GM12873 (cell line): ENCODE measurements at regions not wholly inside any gene's neighbourhood (a gene's known extent, or its start where the extent isn't known, plus 50 kb on each side); places are given as distances from the start of the nearest gene placed in this dataset.

Experiments
- TF ChIP-seq, protein P1 (sequence below): IDR thresholded peaks from 2 replicates; pipeline ENCODE4 v1.5.1; 2012; ENCODE audit warnings: low read depth, mild to moderate bottlenecking, moderate library complexity, low read length, control low read depth; ENCODE audit not compliant: insufficient read depth; ENCODE audit errors: missing control alignments

DNA sequence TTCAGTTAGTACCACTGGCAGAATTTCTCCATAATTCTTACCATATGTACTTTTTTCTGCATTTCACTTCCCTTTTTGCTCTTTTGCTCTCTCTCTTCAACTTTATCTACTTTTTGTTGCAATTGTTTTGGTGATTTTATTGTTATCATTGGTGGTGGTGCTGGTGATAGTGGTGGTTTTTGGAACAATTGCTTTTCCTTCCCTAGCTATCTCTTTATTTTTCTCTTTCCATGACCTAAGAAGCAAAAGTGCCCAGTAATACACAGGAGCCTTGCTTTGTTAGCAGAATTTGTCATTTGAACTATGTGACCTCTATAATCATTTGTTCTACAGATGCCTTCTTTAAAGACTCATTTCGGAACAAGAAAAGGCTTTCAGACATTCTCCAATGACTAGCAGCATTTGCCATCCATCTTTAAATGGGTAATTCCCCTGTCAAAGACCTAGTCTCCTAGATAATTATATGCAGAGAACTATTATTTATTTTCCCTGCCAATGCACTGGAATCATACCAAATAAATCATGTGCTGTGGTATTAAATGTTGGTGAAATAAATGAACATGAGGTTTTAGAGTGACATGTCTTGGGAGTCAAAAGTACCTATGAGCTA is 154.5 kb downstream of the GASK1B start:
- TF ChIP-seq, protein P1, sequence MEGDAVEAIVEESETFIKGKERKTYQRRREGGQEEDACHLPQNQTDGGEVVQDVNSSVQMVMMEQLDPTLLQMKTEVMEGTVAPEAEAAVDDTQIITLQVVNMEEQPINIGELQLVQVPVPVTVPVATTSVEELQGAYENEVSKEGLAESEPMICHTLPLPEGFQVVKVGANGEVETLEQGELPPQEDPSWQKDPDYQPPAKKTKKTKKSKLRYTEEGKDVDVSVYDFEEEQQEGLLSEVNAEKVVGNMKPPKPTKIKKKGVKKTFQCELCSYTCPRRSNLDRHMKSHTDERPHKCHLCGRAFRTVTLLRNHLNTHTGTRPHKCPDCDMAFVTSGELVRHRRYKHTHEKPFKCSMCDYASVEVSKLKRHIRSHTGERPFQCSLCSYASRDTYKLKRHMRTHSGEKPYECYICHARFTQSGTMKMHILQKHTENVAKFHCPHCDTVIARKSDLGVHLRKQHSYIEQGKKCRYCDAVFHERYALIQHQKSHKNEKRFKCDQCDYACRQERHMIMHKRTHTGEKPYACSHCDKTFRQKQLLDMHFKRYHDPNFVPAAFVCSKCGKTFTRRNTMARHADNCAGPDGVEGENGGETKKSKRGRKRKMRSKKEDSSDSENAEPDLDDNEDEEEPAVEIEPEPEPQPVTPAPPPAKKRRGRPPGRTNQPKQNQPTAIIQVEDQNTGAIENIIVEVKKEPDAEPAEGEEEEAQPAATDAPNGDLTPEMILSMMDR: no peak

DNA sequence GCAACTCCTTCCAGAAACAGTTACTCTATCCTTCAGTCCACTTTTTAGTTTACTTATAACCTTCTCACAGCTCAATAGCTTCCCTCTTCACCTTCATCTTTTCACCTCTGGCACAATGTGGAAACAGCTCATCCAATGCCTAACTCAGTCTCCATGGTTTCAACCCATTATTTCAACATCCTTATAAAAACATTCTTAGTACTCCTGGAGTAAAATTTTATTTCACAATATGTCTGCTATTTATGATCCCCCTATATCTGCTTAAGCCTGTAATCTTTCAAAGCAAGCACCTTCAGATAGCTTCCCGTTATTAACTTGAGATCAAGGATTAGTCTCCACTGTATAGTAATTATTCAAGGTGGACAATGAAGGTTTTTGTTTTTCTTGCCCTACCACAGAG is 156.3 kb downstream of the GASK1B start:
- TF ChIP-seq, protein P1: no peak

DNA sequence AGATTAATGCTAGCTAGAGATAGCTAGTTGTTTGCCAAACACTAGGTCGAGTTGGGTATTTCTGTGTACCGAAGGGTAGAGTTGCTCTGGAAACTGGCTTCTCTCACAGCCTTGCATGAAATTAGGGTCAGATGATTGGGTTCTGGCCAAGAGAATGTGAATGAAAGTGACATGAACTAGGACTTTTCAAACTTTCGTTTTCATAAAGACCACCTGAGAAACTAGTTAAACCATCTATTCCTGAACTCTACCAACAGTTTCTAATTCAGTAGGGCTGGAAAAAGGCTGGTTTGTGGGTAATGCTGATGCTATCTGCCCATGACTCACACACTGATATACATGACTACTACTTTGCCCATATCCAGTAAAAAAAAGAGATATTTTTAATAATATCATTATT is 157.6 kb downstream of the GASK1B start:
- TF ChIP-seq, protein P1: no peak

DNA sequence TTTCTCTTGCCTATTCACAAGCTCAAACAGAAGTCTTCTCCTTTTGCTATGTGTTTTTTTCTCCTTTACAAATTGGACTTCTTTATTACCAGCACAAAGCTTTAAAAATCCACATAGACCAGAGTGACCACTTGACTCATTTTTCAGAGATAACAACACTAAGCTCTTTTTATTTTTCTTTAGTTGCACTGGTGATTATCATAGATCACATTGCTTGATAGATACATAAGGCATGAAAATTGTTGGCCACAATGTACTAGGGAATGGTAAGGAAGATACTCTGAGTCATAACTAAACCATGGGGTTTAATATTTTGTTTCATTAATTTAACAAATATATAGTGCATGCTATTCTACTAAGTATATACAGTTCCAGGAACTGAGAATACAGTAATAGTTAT is 159.0 kb downstream of the GASK1B start:
- TF ChIP-seq, protein P1: no peak

DNA sequence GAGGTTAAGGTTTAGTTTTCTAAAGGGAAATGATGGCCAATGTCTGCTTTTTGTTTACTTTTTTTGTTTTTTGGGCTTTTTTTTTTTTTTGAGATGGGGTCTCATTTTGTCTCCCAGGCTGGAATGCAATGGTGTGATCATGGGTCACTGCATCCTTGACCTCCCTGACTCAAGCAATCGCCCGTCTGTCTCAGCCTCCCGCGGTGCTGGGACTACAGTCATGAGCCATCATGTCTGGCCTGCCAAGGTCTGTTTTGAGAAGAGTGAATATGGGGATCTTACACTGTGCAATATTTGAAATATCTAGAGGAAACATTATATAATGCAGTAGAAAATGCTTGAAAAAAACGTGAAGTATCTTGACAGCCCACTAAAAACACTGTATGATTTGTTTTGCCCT is 162.5 kb downstream of the GASK1B start:
- TF ChIP-seq, protein P1: no peak

DNA sequence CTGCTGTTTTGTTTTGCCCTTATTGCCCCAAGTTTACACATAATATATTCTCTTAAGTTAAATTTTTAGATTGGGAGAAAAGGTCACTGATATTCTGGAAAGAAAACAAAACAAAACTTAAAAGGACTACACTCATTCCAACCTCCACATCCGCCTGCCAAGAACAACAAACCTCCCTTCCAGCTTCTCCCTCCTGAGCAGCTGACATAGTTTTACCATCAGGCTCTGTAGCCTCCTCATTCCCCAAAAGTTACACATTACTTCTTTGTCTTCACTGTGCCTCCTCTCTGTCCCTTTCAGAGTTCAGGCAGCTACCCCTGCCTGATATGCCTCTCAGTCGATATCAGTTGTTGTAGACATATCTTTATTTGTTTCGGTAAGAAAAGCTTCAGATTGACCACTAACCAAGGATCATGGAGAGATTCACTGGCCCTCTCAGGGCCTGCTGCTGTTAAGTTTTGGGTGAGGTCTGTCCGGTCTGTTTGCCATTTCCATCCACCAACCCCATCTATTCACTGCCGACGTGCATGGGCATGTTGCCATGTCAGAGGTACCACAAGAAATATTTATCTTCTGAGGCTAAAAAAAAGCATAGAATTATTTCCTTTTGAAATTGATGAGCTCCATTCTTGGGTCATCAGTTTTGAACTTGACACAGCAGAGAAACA is 164.1 kb downstream of the GASK1B start:
- TF ChIP-seq, protein P1: no peak

DNA sequence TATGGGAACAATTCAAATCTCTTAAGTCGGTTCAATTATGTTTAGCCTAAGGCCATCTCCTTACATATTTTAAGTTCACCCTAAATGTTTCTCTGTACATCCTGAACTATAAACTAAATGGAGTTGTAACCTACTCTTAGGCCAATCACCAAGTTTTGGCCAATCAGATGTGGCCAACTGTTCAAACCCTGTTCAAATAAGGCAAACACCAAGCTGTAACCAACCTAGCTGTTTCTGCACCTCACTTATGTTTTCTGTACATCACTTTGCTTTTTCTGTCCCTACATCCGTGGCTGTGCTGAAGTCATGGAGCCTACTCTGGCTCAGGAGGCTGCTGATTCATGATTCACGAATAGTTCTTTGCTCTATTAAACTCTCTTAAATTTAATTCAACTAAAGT is 165.3 kb downstream of the GASK1B start:
- TF ChIP-seq, protein P1: no peak
